ENCODE measurements at regions not wholly inside any gene's neighbourhood (a gene's known extent, or its start where the extent isn't known, plus 50 kb on each side); places are given as distances from the start of the nearest gene placed in this dataset.

- intact Hi-C loops (cut with DNase I) = no loop called here
- Histone ChIP-seq H3K27me3 (no peaks in the 10 kb centered on the region), H3K4me3 (no peak overlapping the region), H3K9me3 (no peaks in the 10 kb centered on the region), H3K4me1 (no peaks in the 10 kb centered on the region), H3K36me3 (no peaks in the 10 kb centered on the region), H3K27ac (no peak overlapping the region)
- ATAC-seq (peak in 1 of 4 donors; percentile 29), DNase-seq (no peak)
- peak in 1 of 4 donors; percentile 5 for TF ChIP-seq CTCF (IDR thresholded peaks at IDR 0.05)
- no peak for TF ChIP-seq POLR2A (IDR thresholded peaks at IDR 0.05)
- 64% methylated on average over 4 of the region's 13 CpGs for WGBS (ENCODE audit: insufficient coverage, low coverage, low lambda C conversion rate, missing lambda C conversion rate)
Observed at GRCh38 chr7:17474724-17475344, 176.4 kb downstream of the AHR start.

- Histone ChIP-seq H3K36me3 (no peaks in the 10 kb centered on the region), H3K4me3 (no peak overlapping the region), H3K9me3 (no peaks in the 10 kb centered on the region), H3K27me3 (no peaks in the 10 kb centered on the region), H3K27ac (no peak overlapping the region), H3K4me1 (no peaks in the 10 kb centered on the region)
- WGBS (ENCODE audit: insufficient coverage, low coverage, low lambda C conversion rate, missing lambda C conversion rate) = 79% methylated on average over 2 of the region's 2 CpGs
- intact Hi-C loops (cut with DNase I) = no loop called here
- no peak for DNase-seq
- no peak for TF ChIP-seq CTCF (IDR thresholded peaks at IDR 0.05)
- no peak for TF ChIP-seq POLR2A (IDR thresholded peaks at IDR 0.05)
- no peak for ATAC-seq
Observed at GRCh38 chr7:17477182-17477581, 178.7 kb downstream of the AHR start.

GRCh38 chr7:17481118-17481517 is 182.7 kb downstream of the AHR start:
- Histone ChIP-seq H3K27ac (no peak overlapping the region), H3K4me3 (no peak overlapping the region), H3K27me3 (no peaks in the 10 kb centered on the region), H3K4me1 (peaks cover 0 to under 1% (median 0%) of the 10 kb centered on the region in 4 donors), H3K36me3 (no peaks in the 10 kb centered on the region), H3K9me3 (no peaks in the 10 kb centered on the region)
- ATAC-seq (no peak), DNase-seq (no peak)
- TF ChIP-seq CTCF (IDR thresholded peaks at IDR 0.05) = no peak
- TF ChIP-seq POLR2A (IDR thresholded peaks at IDR 0.05) = no peak
- WGBS (ENCODE audit: insufficient coverage, low coverage, low lambda C conversion rate, missing lambda C conversion rate) = 94% methylated on average over 2 of the region's 2 CpGs
- intact Hi-C loops (cut with DNase I) = no loop called here

GRCh38 chr7:17485368-17485767 is 186.9 kb downstream of the AHR start:
- peaks cover 0 to 28% (median 10%) of the 10 kb centered on the region in 4 donors for H3K4me1 ChIP-seq
- H3K27me3 ChIP-seq = no peaks in the 10 kb centered on the region
- H3K36me3 ChIP-seq = no peaks in the 10 kb centered on the region
- intact Hi-C loops (cut with DNase I) = no loop called here
- no peak for DNase-seq
- TF ChIP-seq CTCF (IDR thresholded peaks at IDR 0.05) = no peak
- no peak for TF ChIP-seq POLR2A (IDR thresholded peaks at IDR 0.05)
- H3K9me3 ChIP-seq = no peaks in the 10 kb centered on the region
- ATAC-seq = no peak
- no peak overlapping the region for H3K4me3 ChIP-seq
- H3K27ac ChIP-seq = no peak overlapping the region
- 48% methylated on average over 1 of the region's 1 CpG for WGBS (ENCODE audit: insufficient coverage, low coverage, low lambda C conversion rate, missing lambda C conversion rate)

All from right lobe of liver (tissue), 6 donors.